Panc1 (cell line): ENCODE measurements at regions not wholly inside any gene's neighbourhood (a gene's known extent, or its start where the extent isn't known, plus 50 kb on each side); places are given as distances from the start of the nearest gene placed in this dataset.
"Not testable (repeated sequence)": the region's sequence is repeated elsewhere in the genome, so short reads cannot be mapped to it uniquely, and the experiment has no call there.

Experiments
- ATAC-seq: fragments of 200-7000 bp; cut with Tn5 transposase; 2 replicates; pipeline ENCODE4 v1.9.1; 2020; ENCODE audit warnings: mild to moderate bottlenecking, moderate library complexity
- BruUV-seq: library from RNA; stranded (reverse); fragments of 400-500 nt; replicated peaks from 2 replicates; lab custom pipeline; 2021; lab: Mats Ljungman, UMichigan
- CTCF ChIA-PET: fragments of 300-600 bp; sonication (Branson Sonifier 250); formaldehyde crosslinking; loops from one replicate; lab custom pipeline; 2022; ENCODE audit warnings: antibody characterized with exemption; lab: Charles Lee
- POLR2A ChIA-PET: fragments of 300-600 bp; sonication (Branson Sonifier 250); formaldehyde crosslinking; loops from one replicate; lab custom pipeline; 2022; ENCODE audit warnings: antibody characterized with exemption; lab: Charles Lee
- DNase-seq: peaks from one replicate; pipeline ENCODE4 v3.0.0-alpha.2; 2010; ENCODE audit warnings: low read depth, low spot score
- H3K27ac ChIP-seq: 2 replicates; pipeline ENCODE4 v1.5.1; 2011; ENCODE audit warnings: mild to moderate bottlenecking, low read length, inconsistent platforms
- H3K27me3 ChIP-seq: fragments of 200-500 bp; sonication (Bioruptor generic); 2 replicates; pipeline ENCODE4 v1.6.0; 2014; ENCODE audit warnings: low read length, inconsistent platforms; ENCODE audit not compliant: control insufficient read depth, insufficient read depth
- H3K36me3 ChIP-seq: fragments of 200-500 bp; sonication (Bioruptor generic); 2 replicates; pipeline ENCODE4 v1.5.1; 2014; ENCODE audit warnings: inconsistent platforms, mild to moderate bottlenecking, low read length, moderate library complexity; ENCODE audit not compliant: control insufficient read depth, insufficient read depth
- H3K4me1 ChIP-seq: 2 replicates; pipeline ENCODE4 v1.5.1; 2011; ENCODE audit warnings: inconsistent platforms, mild to moderate bottlenecking, low read length, moderate library complexity; ENCODE audit not compliant: control insufficient read depth, insufficient read depth
- H3K4me3 ChIP-seq, 2 experiments: 2 replicates each; pipeline ENCODE4 v1.5.1; 2011 to 2012; ENCODE audit warnings: low read depth in 2 of 2, low read length in 2 of 2, mild to moderate bottlenecking in 2 of 2, inconsistent platforms in 1 of 2, moderate library complexity in 1 of 2
- H3K9me3 ChIP-seq: fragments of 200-500 bp; sonication (Bioruptor generic); 2 replicates; pipeline ENCODE4 v1.5.1; 2014; ENCODE audit warnings: low read depth, mild to moderate bottlenecking, inconsistent platforms, low read length, moderate library complexity; ENCODE audit not compliant: control insufficient read depth, insufficient read depth
- in situ Hi-C: cut with HindIII; loops from 2 replicates; pipeline ENCODE4 v1.10.0; 2016; ENCODE audit warnings: low sequenced_read_pairs, low pct_unique_long_range_greater_than_20kb
- intact Hi-C: fragments of 100-400 bp; cut with micrococcal nuclease; formaldehyde crosslinking; loops from one replicate; pipeline ENCODE4 v1.10.0; 2022; ENCODE audit not compliant: unreplicated experiment

DNA sequence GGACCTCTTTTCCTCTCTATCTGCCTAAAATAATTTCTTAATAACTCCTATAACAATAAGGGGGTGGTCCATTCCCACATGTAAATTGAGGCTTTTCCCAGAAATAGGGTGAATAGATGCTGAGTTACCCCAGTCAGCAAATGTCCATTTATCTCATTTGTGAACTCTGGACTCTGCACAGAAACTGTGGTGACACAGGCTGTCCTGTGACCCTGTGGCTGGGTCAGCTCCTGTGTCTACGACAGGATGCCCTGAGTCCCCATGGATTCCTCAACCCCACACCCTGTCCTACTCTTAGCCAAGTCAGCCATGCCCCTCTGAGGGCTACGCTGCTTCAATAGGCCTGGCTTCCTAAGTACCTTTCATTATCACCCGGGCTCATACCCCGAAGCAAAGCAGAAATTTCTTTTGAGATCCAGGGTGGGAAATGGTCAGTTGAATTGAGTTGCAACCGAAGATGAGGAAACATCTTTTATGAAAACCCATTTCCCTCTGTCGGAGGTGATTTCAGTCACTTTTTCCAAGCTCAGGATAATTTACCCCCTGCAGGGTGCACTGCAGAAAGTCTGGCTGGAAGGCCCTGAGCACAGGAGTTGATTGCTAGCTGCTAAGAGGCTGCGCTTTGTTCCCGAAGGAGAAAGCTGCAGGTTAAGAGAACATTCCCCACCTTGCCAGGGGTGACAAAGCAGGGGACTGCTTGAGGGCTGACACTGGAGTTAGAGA is 89.5 kb upstream of the PRSS12 start:
- H3K36me3 ChIP-seq, H3K4me3 ChIP-seq, H3K9me3 ChIP-seq, POLR2A ChIA-PET, ATAC-seq, H3K4me1 ChIP-seq, H3K27ac ChIP-seq, BruUV-seq, H3K27me3 ChIP-seq, intact Hi-C loops, DNase-seq, CTCF ChIA-PET, in situ Hi-C loops: not testable (repeated sequence)

DNA sequence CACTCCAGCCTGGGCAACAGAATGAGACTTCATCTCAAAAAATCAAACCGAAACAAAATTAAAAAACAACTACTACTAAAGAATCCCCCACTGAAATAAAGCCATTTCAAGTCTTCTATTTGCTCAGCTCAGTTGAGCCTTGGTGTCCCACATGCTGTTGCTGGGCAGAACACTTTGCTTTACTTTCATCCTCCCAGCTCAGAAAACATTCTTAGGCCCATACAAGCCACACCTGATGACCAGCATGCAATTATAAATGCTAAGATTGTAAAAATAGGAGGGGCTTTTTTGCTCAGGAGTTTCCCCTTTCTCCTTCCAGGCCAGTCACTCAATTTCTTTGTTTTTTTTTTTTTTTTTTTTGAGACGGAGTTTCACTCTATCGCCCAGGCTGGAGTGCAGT is 94.6 kb upstream of the PRSS12 start:
- CTCF ChIA-PET, H3K27me3 ChIP-seq, H3K4me3 ChIP-seq, H3K27ac ChIP-seq, H3K4me1 ChIP-seq, ATAC-seq, DNase-seq, H3K36me3 ChIP-seq, POLR2A ChIA-PET, intact Hi-C loops, BruUV-seq, H3K9me3 ChIP-seq, in situ Hi-C loops: not testable (repeated sequence)

DNA sequence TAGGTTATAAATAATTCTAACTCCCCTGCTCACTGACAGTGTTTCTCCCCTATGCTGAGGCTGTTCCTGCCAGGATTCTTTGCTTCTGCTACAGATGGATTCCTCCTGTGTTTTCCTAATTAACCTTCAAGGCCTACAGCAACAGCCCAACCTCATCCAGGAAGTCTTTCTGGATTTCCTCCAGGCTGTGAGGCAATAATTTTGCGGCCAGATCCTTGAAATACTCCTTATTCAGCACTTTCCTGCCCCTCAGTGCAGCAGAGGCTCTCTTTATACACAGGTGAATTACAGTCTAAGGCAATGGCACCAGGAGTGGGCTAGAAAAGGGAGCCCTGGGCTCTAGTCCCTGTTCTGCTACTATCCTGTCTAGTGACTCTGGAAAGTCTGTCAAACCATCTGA is 102.1 kb upstream of the PRSS12 start:
- ATAC-seq, intact Hi-C loops, POLR2A ChIA-PET, H3K9me3 ChIP-seq, H3K4me3 ChIP-seq, BruUV-seq, CTCF ChIA-PET, H3K27me3 ChIP-seq, DNase-seq, H3K27ac ChIP-seq, in situ Hi-C loops, H3K4me1 ChIP-seq, H3K36me3 ChIP-seq: not testable (repeated sequence)

DNA sequence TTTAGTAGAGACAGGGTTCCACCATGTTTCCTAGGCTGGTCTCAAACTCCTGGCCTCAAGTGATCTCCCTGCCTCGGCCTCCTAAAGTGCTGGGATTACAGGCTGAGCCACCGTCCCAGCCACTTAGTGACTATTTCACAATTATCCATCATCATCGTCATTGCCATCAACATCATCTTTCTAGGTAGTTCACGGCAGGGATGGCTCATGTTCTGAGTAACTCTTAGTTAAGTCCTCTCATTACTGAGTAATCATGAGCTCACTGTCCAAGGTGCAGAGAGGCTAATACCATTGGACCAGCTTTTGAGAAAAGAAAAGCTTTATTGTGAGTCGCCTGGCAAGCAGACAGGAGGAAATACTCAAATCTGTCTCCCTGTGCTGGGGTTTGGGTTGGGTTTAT is 108.6 kb upstream of the PRSS12 start:
- ATAC-seq, H3K4me1 ChIP-seq, CTCF ChIA-PET, H3K27me3 ChIP-seq, in situ Hi-C loops, H3K9me3 ChIP-seq, H3K27ac ChIP-seq, DNase-seq, intact Hi-C loops, POLR2A ChIA-PET, BruUV-seq, H3K36me3 ChIP-seq, H3K4me3 ChIP-seq: not testable (repeated sequence)

DNA sequence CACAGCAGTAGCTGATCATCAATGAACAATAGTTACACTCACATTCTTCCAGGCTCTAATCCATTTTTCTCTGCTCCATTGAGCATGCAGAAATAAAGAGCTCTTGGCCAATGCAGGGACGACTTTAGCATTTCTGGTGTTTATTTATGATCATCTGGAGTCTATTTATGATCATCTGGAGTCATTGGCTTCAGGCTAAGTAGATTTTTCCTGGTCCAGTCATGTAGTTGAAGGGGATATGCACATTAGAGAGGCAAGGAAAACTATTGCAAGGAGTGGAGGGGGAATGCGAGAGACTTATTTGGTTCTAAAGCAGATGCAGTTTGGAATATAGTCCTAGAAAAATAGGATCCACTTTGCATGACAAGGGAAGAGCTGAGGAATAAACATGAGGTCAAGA is 113.0 kb upstream of the PRSS12 start:
- H3K27ac ChIP-seq, H3K36me3 ChIP-seq, in situ Hi-C loops, H3K27me3 ChIP-seq, CTCF ChIA-PET, H3K9me3 ChIP-seq, H3K4me3 ChIP-seq, POLR2A ChIA-PET, H3K4me1 ChIP-seq, DNase-seq, intact Hi-C loops, ATAC-seq, BruUV-seq: not testable (repeated sequence)

DNA sequence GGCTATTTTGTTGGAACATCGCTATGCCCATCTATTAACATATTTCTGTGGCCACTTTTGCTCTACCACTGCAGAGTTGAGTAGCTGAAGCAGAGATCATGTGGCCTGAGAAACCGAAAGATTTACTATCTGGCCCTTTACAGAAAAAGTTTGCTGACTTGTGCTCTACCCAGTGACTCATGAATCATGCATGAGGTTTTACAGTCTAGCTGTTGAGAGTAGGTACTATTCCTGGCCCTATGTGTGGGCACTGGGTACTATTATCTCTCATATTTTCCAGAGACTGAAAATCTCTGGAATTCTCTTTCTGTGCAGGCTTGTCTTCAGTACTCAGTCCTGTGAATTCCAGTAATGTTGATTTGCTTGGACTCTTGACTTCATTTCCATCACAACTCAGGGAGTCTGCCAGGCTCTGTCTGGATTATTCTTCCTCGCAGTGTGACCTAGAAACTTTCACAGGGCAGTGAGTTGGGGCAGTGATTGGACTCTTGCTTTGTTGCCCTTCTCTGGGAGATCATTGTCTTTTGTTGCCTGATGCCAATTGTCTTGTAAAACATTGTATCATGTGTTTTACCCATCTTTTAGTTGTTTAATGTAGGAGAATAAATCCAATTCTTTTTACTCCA is 121.3 kb upstream of the PRSS12 start:
- CTCF ChIA-PET, H3K27ac ChIP-seq, H3K36me3 ChIP-seq, H3K4me3 ChIP-seq, H3K9me3 ChIP-seq, intact Hi-C loops, H3K4me1 ChIP-seq, H3K27me3 ChIP-seq, POLR2A ChIA-PET, ATAC-seq, DNase-seq, BruUV-seq, in situ Hi-C loops: not testable (repeated sequence)

DNA sequence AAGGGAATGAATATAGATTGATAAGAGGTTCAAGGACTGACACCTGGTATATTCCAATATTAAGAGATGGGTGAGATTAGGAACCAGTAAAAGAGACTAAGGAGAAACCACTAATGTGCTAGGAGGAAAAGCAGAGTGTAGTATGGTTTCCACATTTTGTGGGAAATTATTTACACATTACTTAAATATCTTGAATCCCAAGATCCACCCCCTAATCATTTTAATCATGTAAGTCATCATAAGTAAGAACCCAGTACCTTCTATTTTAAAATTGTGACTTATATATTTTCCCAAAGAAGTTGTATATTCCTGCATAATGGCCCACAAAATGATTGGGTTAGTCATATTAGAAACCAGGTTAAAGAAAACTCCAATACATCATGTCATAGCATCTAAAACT is 122.0 kb upstream of the PRSS12 start:
- H3K27me3 ChIP-seq, H3K4me3 ChIP-seq, CTCF ChIA-PET, BruUV-seq, in situ Hi-C loops, H3K36me3 ChIP-seq, H3K4me1 ChIP-seq, ATAC-seq, DNase-seq, intact Hi-C loops, H3K27ac ChIP-seq, POLR2A ChIA-PET, H3K9me3 ChIP-seq: not testable (repeated sequence)
